ENCODE measurements at regions not wholly inside any gene's neighbourhood (a gene's known extent, or its start where the extent isn't known, plus 50 kb on each side); places are given as distances from the start of the nearest gene placed in this dataset.

GRCh38 chr2:128818704-128819491 lies 500.2 kb upstream of the HS6ST1 start:
- TF ChIP-seq, protein P1, sequence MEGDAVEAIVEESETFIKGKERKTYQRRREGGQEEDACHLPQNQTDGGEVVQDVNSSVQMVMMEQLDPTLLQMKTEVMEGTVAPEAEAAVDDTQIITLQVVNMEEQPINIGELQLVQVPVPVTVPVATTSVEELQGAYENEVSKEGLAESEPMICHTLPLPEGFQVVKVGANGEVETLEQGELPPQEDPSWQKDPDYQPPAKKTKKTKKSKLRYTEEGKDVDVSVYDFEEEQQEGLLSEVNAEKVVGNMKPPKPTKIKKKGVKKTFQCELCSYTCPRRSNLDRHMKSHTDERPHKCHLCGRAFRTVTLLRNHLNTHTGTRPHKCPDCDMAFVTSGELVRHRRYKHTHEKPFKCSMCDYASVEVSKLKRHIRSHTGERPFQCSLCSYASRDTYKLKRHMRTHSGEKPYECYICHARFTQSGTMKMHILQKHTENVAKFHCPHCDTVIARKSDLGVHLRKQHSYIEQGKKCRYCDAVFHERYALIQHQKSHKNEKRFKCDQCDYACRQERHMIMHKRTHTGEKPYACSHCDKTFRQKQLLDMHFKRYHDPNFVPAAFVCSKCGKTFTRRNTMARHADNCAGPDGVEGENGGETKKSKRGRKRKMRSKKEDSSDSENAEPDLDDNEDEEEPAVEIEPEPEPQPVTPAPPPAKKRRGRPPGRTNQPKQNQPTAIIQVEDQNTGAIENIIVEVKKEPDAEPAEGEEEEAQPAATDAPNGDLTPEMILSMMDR (IDR thresholded peaks at IDR 0.05): no peak
- no peak for TF ChIP-seq POLR2A (IDR thresholded peaks at IDR 0.05)
- WGBS, 2 donors: 93 to 94% methylated on average over 11 of the region's 11 CpGs
- Histone ChIP-seq H3K9me3 (no peaks in the 10 kb centered on the region), H3K27me3 (no peaks in the 10 kb centered on the region), H3K4me1 (no peaks in the 10 kb centered on the region), H3K4me3 (replicated peaks in 1 of 3) (no peak overlapping the region), H3K27ac (no peak overlapping the region), H3K36me3 (no peaks in the 10 kb centered on the region)
- intact Hi-C loops (cut with DNase I): no loop called here
- DNase-seq: no peak

GRCh38 chr2:128820452-128820851 lies 501.8 kb upstream of the HS6ST1 start:
- H3K4me3 ChIP-seq (replicated peaks in 1 of 3): no peak overlapping the region
- intact Hi-C loops (cut with DNase I): no loop called here
- no peak for TF ChIP-seq POLR2A (IDR thresholded peaks at IDR 0.05)
- TF ChIP-seq, protein P1 (IDR thresholded peaks at IDR 0.05): no peak
- H3K36me3 ChIP-seq: no peaks in the 10 kb centered on the region
- DNase-seq: no peak
- no peaks in the 10 kb centered on the region for H3K27me3 ChIP-seq
- WGBS, 2 donors: 89 to 94% methylated on average over 4 of the region's 4 CpGs
- H3K27ac ChIP-seq: no peak overlapping the region
- no peaks in the 10 kb centered on the region for H3K4me1 ChIP-seq
- H3K9me3 ChIP-seq: no peaks in the 10 kb centered on the region

- TF ChIP-seq, protein P1 (IDR thresholded peaks at IDR 0.05): no peak
- TF ChIP-seq POLR2A (IDR thresholded peaks at IDR 0.05): no peak
- WGBS, 2 donors: no CpG with 5 or more reads among the region's 1 CpG
- H3K27ac ChIP-seq: no peak overlapping the region
- no peak for DNase-seq
- H3K27me3 ChIP-seq: no peaks in the 10 kb centered on the region
- H3K4me3 ChIP-seq (replicated peaks in 1 of 3): no peak overlapping the region
- intact Hi-C loops (cut with DNase I): no loop called here
- H3K9me3 ChIP-seq: no peaks in the 10 kb centered on the region
- no peaks in the 10 kb centered on the region for H3K36me3 ChIP-seq
- H3K4me1 ChIP-seq: no peaks in the 10 kb centered on the region
Measured at GRCh38 chr2:128821010-128821409, 502.3 kb upstream of the HS6ST1 start.

DNA sequence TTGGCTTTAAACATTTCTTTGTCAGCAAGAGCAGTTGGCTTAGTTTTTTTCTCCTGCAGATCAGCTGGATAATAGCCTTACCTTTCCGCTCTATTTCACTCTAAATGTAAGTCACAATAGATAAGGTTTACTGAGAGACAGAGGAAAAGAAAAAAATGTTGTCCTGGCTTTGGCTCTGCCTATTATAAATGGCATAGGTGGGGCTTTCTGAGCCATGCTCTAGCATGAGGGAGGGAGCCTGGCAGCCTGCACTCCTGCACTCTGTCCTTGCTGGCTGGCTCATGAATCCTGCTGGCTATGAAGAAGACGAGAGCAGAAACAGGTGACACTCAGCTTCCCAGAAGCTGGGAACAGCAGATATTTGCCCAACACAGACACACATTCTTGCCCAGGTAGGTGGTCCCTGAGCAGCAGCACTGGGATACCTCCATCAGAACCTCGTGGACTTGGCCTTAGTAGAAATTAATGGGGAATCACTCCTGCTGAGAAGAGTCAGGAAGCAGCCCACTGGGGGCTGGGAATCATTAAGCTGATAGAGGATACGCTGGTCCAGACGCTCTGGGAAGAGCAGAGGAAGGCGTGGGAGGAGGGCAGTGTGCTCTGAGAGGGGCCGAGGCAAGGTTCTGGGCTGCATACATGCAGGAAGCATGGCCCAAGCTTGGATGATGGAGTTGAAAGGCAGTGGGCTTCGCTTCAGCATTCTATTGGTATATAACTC lies 514.4 kb upstream of the HS6ST1 start:
- peaks cover 3 to 5% of the 10 kb centered on the region in 2 donors for H3K4me1 ChIP-seq
- DNase-seq: peak; percentile 48 to 59
- 42 to 50% methylated on average over 8 of the region's 8 CpGs for WGBS, 2 donors
- no peak overlapping the region for H3K4me3 ChIP-seq (replicated peaks in 1 of 3)
- intact Hi-C loops (cut with DNase I): no loop called here
- H3K27ac ChIP-seq: no peak overlapping the region
- TF ChIP-seq POLR2A (IDR thresholded peaks at IDR 0.05): no peak
- TF ChIP-seq, protein P1 (IDR thresholded peaks at IDR 0.05): no peak
- H3K9me3 ChIP-seq: no peaks in the 10 kb centered on the region
- H3K36me3 ChIP-seq: no peaks in the 10 kb centered on the region
- H3K27me3 ChIP-seq: no peaks in the 10 kb centered on the region

DNA sequence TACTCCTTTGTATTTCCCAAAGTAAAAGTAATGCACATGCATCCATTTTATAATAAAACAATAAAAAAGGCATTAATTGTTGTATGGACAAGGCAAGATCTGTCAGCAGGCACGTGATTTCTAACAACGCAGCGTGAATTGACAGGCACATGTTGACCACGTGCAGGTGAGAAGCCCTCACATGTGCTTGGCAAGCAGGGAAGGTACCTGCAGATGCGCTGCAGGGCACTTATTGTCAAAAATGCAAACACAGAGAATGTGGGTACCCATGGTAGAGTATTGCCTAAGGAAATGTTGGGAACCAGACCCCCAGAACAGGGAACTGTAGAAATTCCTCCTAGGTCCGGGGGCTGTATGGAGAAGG lies 515.0 kb upstream of the HS6ST1 start:
- Histone ChIP-seq H3K4me1 (peaks cover 3 to 5% of the 10 kb centered on the region in 2 donors), H3K27ac (no peak overlapping the region), H3K27me3 (no peaks in the 10 kb centered on the region), H3K36me3 (no peaks in the 10 kb centered on the region), H3K9me3 (no peaks in the 10 kb centered on the region), H3K4me3 (replicated peaks in 1 of 3) (no peak overlapping the region)
- WGBS, 2 donors: 91 to 94% methylated on average over 6 of the region's 6 CpGs
- intact Hi-C loops (cut with DNase I): no loop called here
- DNase-seq: no peak
- TF ChIP-seq, protein P1 (IDR thresholded peaks at IDR 0.05): no peak
- TF ChIP-seq POLR2A (IDR thresholded peaks at IDR 0.05): no peak

All from thyroid gland (tissue), 4 donors.